GM23338 (cell line): ENCODE measurements at regions not wholly inside any gene's neighbourhood (a gene's known extent, or its start where the extent isn't known, plus 50 kb on each side); places are given as distances from the start of the nearest gene placed in this dataset.

Experiments used
- ATAC-seq: fragments of 200-7000 bp; cut with Tn5 transposase; 3 replicates; pipeline ENCODE4 v1.9.1; 2020
- DNase-seq: peaks from one replicate; pipeline ENCODE4 v3.0.0-alpha.2; 2015; ENCODE audit warnings: low spot score
- H2AFZ ChIP-seq: fragments of 200-600 bp; sonication (generic); 2 replicates; pipeline ENCODE4 v1.8.0; 2016; ENCODE audit warnings: antibody characterized with exemption, mild to moderate bottlenecking, moderate library complexity
- H3F3A ChIP-seq: fragments of 200-600 bp; sonication (generic); replicated peaks from 2 replicates; pipeline ENCODE4 v1.8.0; 2017; ENCODE audit warnings: antibody characterized with exemption, mixed run types, low read depth
- H3K27ac ChIP-seq: fragments of 200-600 bp; sonication (generic); 2 replicates; pipeline ENCODE4 v1.6.1; 2016; ENCODE audit warnings: low read depth
- H3K27me3 ChIP-seq: fragments of 200-600 bp; sonication (generic); 2 replicates; pipeline ENCODE4 v1.8.0; 2016; ENCODE audit warnings: mild to moderate bottlenecking, mixed run types, moderate library complexity; ENCODE audit not compliant: insufficient read depth
- H3K36me3 ChIP-seq: fragments of 200-600 bp; sonication (generic); 2 replicates; pipeline ENCODE4 v1.8.0; 2016; ENCODE audit warnings: mild to moderate bottlenecking; ENCODE audit not compliant: insufficient read depth
- H3K4me1 ChIP-seq: fragments of 200-600 bp; sonication (generic); 2 replicates; pipeline ENCODE4 v1.8.0; 2016; ENCODE audit warnings: mild to moderate bottlenecking, moderate library complexity; ENCODE audit not compliant: insufficient read depth
- H3K4me2 ChIP-seq: fragments of 200-600 bp; sonication (generic); 2 replicates; pipeline ENCODE4 v1.7.1; 2017; ENCODE audit warnings: mixed run types
- H3K4me3 ChIP-seq: fragments of 200-600 bp; sonication (generic); 2 replicates; pipeline ENCODE4 v1.6.1; 2016; ENCODE audit warnings: mixed run types
- H3K79me2 ChIP-seq: fragments of 200-600 bp; sonication (generic); replicated peaks from 2 replicates; pipeline ENCODE4 v1.8.0; 2017; ENCODE audit warnings: mild to moderate bottlenecking; ENCODE audit not compliant: insufficient read depth
- H3K9me2 ChIP-seq: fragments of 200-600 bp; sonication (generic); 2 replicates; pipeline ENCODE4 v1.8.0; 2017; ENCODE audit not compliant: insufficient read depth
- H4K20me1 ChIP-seq: fragments of 200-600 bp; sonication (generic); replicated peaks from 2 replicates; pipeline ENCODE4 v1.8.0; 2017; ENCODE audit warnings: mild to moderate bottlenecking; ENCODE audit not compliant: insufficient read depth
- H3K27ac Mint-ChIP-seq: 2 replicates; pipeline ENCODE4 v1.8.0; 2020; ENCODE audit warnings: inconsistent platforms, mild to moderate bottlenecking, moderate library complexity, mixed read lengths
- H3K27me3 Mint-ChIP-seq: 3 replicates; pipeline ENCODE4 v1.8.0; 2022; ENCODE audit warnings: low read depth, mild to moderate bottlenecking, moderate library complexity, mixed read lengths, inconsistent platforms; ENCODE audit not compliant: insufficient read depth, poor library complexity
- H3K36me3 Mint-ChIP-seq: 3 replicates; pipeline ENCODE4 v1.8.0; 2021; ENCODE audit warnings: low read depth, mild to moderate bottlenecking, inconsistent platforms, moderate library complexity, mixed read lengths
- H3K4me1 Mint-ChIP-seq: 3 replicates; pipeline ENCODE4 v1.8.0; 2020; ENCODE audit warnings: mild to moderate bottlenecking, inconsistent platforms, mixed read lengths
- H3K4me3 Mint-ChIP-seq: 3 replicates; pipeline ENCODE4 v1.8.0; 2021; ENCODE audit warnings: moderate library complexity, mild to moderate bottlenecking, inconsistent platforms, mixed read lengths
- H3K9me3 Mint-ChIP-seq: 3 replicates; pipeline ENCODE4 v1.8.0; 2020; ENCODE audit warnings: moderate library complexity, mild to moderate bottlenecking, inconsistent platforms, mixed read lengths
- CREB1 ChIP-seq: fragments of 250-450 bp; sonication (Bioruptor Pico); IDR thresholded peaks from 2 replicates; pipeline ENCODE4 v1.5.0; 2020; ENCODE audit warnings: low read depth, mild to moderate bottlenecking, moderate library complexity
- EZH2 ChIP-seq: fragments of 200-600 bp; sonication (generic); IDR thresholded peaks from one replicate; pipeline ENCODE4 v1.8.0; 2017; ENCODE audit warnings: antibody characterized with exemption, mild to moderate bottlenecking, low read depth; ENCODE audit not compliant: unreplicated experiment
- EZH2phosphoT487 ChIP-seq: fragments of 200-600 bp; sonication (generic); IDR thresholded peaks from one replicate; pipeline ENCODE4 v1.8.1; 2018; ENCODE audit warnings: antibody characterized with exemption; ENCODE audit not compliant: unreplicated experiment
- JUNB ChIP-seq: IDR thresholded peaks from one replicate; pipeline ENCODE4 v1.6.1; 2016; ENCODE audit warnings: antibody characterized with exemption; ENCODE audit not compliant: unreplicated experiment
- NANOG ChIP-seq: IDR thresholded peaks from 2 replicates; pipeline ENCODE4 v1.6.1; 2016; ENCODE audit warnings: antibody characterized with exemption, borderline replicate concordance
- POLR2AphosphoS5 ChIP-seq: IDR thresholded peaks from 2 replicates; pipeline ENCODE4 v1.6.1; 2016; ENCODE audit warnings: antibody characterized with exemption, low read depth
- REST ChIP-seq: IDR thresholded peaks from one replicate; pipeline ENCODE4 v1.6.1; 2018; ENCODE audit warnings: antibody characterized with exemption; ENCODE audit not compliant: unreplicated experiment
- STAT1 ChIP-seq: IDR thresholded peaks from one replicate; pipeline ENCODE4 v1.6.1; 2016; ENCODE audit warnings: antibody characterized with exemption; ENCODE audit not compliant: unreplicated experiment
- ZNF114 ChIP-seq: fragments of 250-450 bp; sonication (Bioruptor Pico); IDR thresholded peaks from 2 replicates; pipeline ENCODE4 v1.5.0; 2020; ENCODE audit warnings: mild to moderate bottlenecking, moderate library complexity
- ZNF331 ChIP-seq: fragments of 250-450 bp; sonication (Bioruptor Pico); IDR thresholded peaks from 2 replicates; pipeline ENCODE4 v1.5.0; 2020; ENCODE audit warnings: low read depth, mild to moderate bottlenecking, moderate library complexity
- ZNF462 ChIP-seq: fragments of 250-450 bp; sonication (Bioruptor Pico); IDR thresholded peaks from 2 replicates; pipeline ENCODE4 v1.5.0; 2020; ENCODE audit warnings: mild to moderate bottlenecking, moderate library complexity
- TF ChIP-seq, protein P1 (sequence below): IDR thresholded peaks from 2 replicates; pipeline ENCODE4 v1.6.1; 2016; ENCODE audit warnings: antibody characterized with exemption
- TF ChIP-seq, protein P2 (sequence below), 2 experiments: fragments of 200-600 bp in 1 of 2; sonication (generic) in 1 of 2; conservative IDR thresholded peaks; 2 replicates each; pipeline versions ENCODE4 v1.5.1 to v1.6.1; 2016 to 2017; ENCODE audit warnings: antibody characterized with exemption in 2 of 2, low read depth in 2 of 2, mild to moderate bottlenecking in 2 of 2, moderate library complexity in 1 of 2

DNA sequence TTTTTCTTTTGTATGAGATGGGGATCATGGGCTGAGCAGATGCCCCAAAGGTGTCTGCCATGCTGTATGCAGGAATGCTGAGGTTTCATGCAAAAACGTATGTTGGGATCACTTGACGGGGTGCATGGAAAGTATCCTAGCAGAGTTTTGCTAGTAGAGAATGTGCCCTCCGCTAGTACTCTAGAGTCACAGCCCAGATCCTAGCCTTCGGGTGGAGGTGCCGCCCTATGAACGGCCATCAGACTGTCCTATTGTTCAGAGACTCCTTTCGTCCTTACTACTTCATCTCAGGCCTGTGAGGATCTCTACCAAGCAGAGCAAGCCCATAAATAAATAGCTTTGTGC lies 69.6 kb upstream of the SPATA31E1 start (continued):
- TF ChIP-seq EZH2phosphoT487 (no peak), ZNF114 (CRISPR knock-in tag) (no peak)

DNA sequence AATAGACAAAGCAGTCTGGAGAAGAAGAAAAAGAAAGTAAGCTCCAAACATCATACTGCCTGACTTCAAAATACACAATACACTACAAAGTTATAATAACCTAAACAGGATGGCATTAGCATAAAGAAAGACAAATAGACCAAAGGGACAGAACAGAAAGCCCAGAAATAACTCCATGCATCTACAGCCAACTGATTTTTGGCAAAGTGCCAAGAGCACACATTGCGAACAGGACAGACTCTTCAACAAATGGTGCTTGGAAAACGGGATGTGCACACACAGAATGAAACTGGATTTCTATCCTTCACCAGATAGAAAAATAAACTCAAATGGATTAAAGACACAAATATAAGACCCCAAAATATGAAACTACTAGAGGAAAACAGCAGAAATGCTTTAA lies 66.6 kb upstream of the SPATA31E1 start:
- Histone ChIP-seq H3K4me1 (no peaks in the 10 kb centered on the region), H3K27me3 (no peaks in the 10 kb centered on the region), H3F3A (no peaks in the 10 kb centered on the region), H3K79me2 (no peaks in the 10 kb centered on the region), H3K9me2 (no peaks in the 10 kb centered on the region), H4K20me1 (no peaks in the 10 kb centered on the region), H3K36me3 (no peaks in the 10 kb centered on the region), H2AFZ (no peak overlapping the region), H3K4me2 (no peak overlapping the region), H3K27ac (no peak overlapping the region), H3K4me3 (no peak overlapping the region)
- Mint-ChIP-seq H3K27me3 (peaks cover 3% of the 10 kb centered on the region), H3K4me1 (no peaks in the 10 kb centered on the region), H3K4me3 (no peak overlapping the region), H3K9me3 (no peaks in the 10 kb centered on the region), H3K36me3 (no peaks in the 10 kb centered on the region), H3K27ac (no peak overlapping the region)
- no peak for DNase-seq
- no peak for ATAC-seq
- TF ChIP-seq CREB1 (CRISPR knock-in tag) (no peak), ZNF114 (CRISPR knock-in tag) (no peak), REST (no peak), NANOG (no peak), STAT1 (no peak), EZH2phosphoT487 (no peak), JUNB (no peak), ZNF462 (CRISPR knock-in tag) (no peak), POLR2AphosphoS5 (no peak), ZNF331 (CRISPR knock-in tag) (no peak), EZH2 (no peak)
- TF ChIP-seq, protein P1, sequence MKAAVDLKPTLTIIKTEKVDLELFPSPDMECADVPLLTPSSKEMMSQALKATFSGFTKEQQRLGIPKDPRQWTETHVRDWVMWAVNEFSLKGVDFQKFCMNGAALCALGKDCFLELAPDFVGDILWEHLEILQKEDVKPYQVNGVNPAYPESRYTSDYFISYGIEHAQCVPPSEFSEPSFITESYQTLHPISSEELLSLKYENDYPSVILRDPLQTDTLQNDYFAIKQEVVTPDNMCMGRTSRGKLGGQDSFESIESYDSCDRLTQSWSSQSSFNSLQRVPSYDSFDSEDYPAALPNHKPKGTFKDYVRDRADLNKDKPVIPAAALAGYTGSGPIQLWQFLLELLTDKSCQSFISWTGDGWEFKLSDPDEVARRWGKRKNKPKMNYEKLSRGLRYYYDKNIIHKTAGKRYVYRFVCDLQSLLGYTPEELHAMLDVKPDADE, result no peak
- TF ChIP-seq, protein P2, sequence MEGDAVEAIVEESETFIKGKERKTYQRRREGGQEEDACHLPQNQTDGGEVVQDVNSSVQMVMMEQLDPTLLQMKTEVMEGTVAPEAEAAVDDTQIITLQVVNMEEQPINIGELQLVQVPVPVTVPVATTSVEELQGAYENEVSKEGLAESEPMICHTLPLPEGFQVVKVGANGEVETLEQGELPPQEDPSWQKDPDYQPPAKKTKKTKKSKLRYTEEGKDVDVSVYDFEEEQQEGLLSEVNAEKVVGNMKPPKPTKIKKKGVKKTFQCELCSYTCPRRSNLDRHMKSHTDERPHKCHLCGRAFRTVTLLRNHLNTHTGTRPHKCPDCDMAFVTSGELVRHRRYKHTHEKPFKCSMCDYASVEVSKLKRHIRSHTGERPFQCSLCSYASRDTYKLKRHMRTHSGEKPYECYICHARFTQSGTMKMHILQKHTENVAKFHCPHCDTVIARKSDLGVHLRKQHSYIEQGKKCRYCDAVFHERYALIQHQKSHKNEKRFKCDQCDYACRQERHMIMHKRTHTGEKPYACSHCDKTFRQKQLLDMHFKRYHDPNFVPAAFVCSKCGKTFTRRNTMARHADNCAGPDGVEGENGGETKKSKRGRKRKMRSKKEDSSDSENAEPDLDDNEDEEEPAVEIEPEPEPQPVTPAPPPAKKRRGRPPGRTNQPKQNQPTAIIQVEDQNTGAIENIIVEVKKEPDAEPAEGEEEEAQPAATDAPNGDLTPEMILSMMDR (conservative IDR thresholded peaks at IDR 0.05; ENCODE audit: low read depth in 2 of 2), result no peak
